ENCODE measurements at regions not wholly inside any gene's neighbourhood (a gene's known extent, or its start where the extent isn't known, plus 50 kb on each side); places are given as distances from the start of the nearest gene placed in this dataset.

GRCh38 chr9:106801816-106802215 lies 61.1 kb upstream of the ZNF462 start:
- TF ChIP-seq CTCF (IDR thresholded peaks at IDR 0.05; ENCODE audit: extremely low read depth in 1 of 2, insufficient read depth in 1 of 2, low read depth in 1 of 2, low read length in 2 of 2) (no peak), POLR2AphosphoS5 (IDR thresholded peaks at IDR 0.05; ENCODE audit: insufficient read depth, low read depth, low read length) (no peak), EZH2 (IDR thresholded peaks at IDR 0.05; ENCODE audit: borderline replicate concordance, low read depth, low read length, severe bottlenecking) (no peak)
